Astrocyte (in vitro differentiated cells and primary cell): ENCODE measurements at regions not wholly inside any gene's neighbourhood (a gene's known extent, or its start where the extent isn't known, plus 50 kb on each side); places are given as distances from the start of the nearest gene placed in this dataset.

ENCODE experiments used
- CTCF ChIP-seq: IDR thresholded peaks from 2 replicates; pipeline ENCODE4 v1.5.1; 2011; ENCODE audit warnings: low read depth, mild to moderate bottlenecking, inconsistent platforms, low read length, moderate library complexity; ENCODE audit not compliant: insufficient read depth
- EZH2 ChIP-seq: IDR thresholded peaks from 2 replicates; pipeline ENCODE4 v1.6.1; 2012; ENCODE audit warnings: mild to moderate bottlenecking, low read length, inconsistent platforms; ENCODE audit not compliant: insufficient read depth

DNA sequence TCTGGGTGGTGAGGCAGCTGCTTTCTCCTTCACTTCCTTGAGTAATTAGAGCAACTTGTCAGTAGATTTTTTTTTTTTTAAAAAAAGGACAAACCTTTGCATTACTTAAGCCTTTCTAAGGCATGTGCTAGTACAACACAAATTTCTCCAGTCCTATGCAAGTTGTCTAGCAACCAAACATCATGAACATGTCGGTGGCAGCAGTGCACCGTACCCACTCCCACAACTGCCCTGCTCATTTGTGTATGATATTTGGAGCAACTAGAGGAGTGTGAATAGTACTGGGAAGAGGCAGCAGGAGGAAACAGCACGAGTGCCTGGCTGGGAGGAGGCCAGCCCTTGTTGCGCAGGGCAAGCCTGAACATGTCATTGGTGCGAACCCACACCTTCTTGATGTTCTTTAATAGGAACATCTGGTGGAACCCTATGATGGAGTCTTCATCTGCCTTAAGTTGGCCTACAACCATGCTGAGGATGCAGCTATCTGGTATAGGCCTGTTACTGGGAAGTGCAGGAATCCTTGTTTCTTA, 238.3 kb downstream of the TDRD15 start:
- TF ChIP-seq CTCF (no peak), EZH2 (no peak)
